Mucosa of rectum (tissue), 2 donors: ENCODE measurements at regions not wholly inside any gene's neighbourhood (a gene's known extent, or its start where the extent isn't known, plus 50 kb on each side); places are given as distances from the start of the nearest gene placed in this dataset.

ENCODE experiments used
- H3K27ac ChIP-seq, 2 donors: one replicate each; pipeline ENCODE4 v1.7.0; 2013; ENCODE audit warnings: inconsistent platforms in 2 of 2, low read depth in 2 of 2, low read length in 2 of 2
- H3K27me3 ChIP-seq, 2 donors: one replicate each; pipeline ENCODE4 v1.7.0; 2013; ENCODE audit warnings: low read length in 2 of 2; ENCODE audit not compliant: control insufficient read depth in 2 of 2, insufficient read depth in 2 of 2
- H3K36me3 ChIP-seq, 2 donors: one replicate each; pipeline ENCODE4 v1.7.0; 2013; ENCODE audit warnings: low read length in 2 of 2; ENCODE audit not compliant: control insufficient read depth in 2 of 2, insufficient read depth in 2 of 2
- H3K4me1 ChIP-seq, 2 donors: one replicate each; pipeline ENCODE4 v1.7.0; 2013; ENCODE audit warnings: low read length in 2 of 2, mild to moderate bottlenecking in 1 of 2; ENCODE audit not compliant: control insufficient read depth in 2 of 2, insufficient read depth in 2 of 2
- H3K4me3 ChIP-seq, 2 donors: one replicate each; pipeline ENCODE4 v1.7.0; 2013; ENCODE audit warnings: low read length in 2 of 2
- H3K9ac ChIP-seq, 2 donors: one replicate each; pipeline ENCODE4 v1.7.0; 2013; ENCODE audit warnings: low read length in 2 of 2, low read depth in 1 of 2, mild to moderate bottlenecking in 1 of 2
- H3K9me3 ChIP-seq, 2 donors: one replicate each; pipeline ENCODE4 v1.7.0; 2013; ENCODE audit warnings: low read length in 2 of 2; ENCODE audit not compliant: control insufficient read depth in 2 of 2
- donor health status: healthy.
- donor health status: Normal muscosa, but diverticular disease.

GRCh38 chr13:26941345-26942174 lies 181.0 kb upstream of the GPR12 start:
- Histone ChIP-seq H3K4me1 (no peaks in the 10 kb centered on the region), H3K36me3 (no peaks in the 10 kb centered on the region), H3K9ac (no peak overlapping the region), H3K27ac (no peak overlapping the region), H3K27me3 (no peaks in the 10 kb centered on the region), H3K4me3 (no peak overlapping the region), H3K9me3 (no peaks in the 10 kb centered on the region)

- Histone ChIP-seq H3K27ac (no peak overlapping the region), H3K4me3 (no peak overlapping the region), H3K36me3 (no peaks in the 10 kb centered on the region), H3K27me3 (peaks cover 0 to 7% of the 10 kb centered on the region in 2 donors), H3K4me1 (no peaks in the 10 kb centered on the region), H3K9ac (no peak overlapping the region), H3K9me3 (no peaks in the 10 kb centered on the region)
These were observed 173.5 kb upstream of the GPR12 start for GRCh38 chr13:26934096-26934495.

- Histone ChIP-seq H3K27me3 (peaks cover under 1 to 7% of the 10 kb centered on the region in 2 donors), H3K36me3 (no peaks in the 10 kb centered on the region), H3K27ac (no peak overlapping the region), H3K4me3 (no peak overlapping the region), H3K9me3 (no peaks in the 10 kb centered on the region), H3K4me1 (no peaks in the 10 kb centered on the region), H3K9ac (no peak overlapping the region)
These were observed 171.9 kb upstream of the GPR12 start for GRCh38 chr13:26932465-26932864.

GRCh38 chr13:26929971-26930730 lies 169.6 kb upstream of the GPR12 start:
- no peaks in the 10 kb centered on the region for H3K9me3 ChIP-seq
- no peak overlapping the region for H3K9ac ChIP-seq
- H3K27me3 ChIP-seq, result peaks cover 4 to 7% of the 10 kb centered on the region in 2 donors
- H3K27ac ChIP-seq, result no peak overlapping the region
- peak overlapping the region in 1 of 2 donors; percentile 20 for H3K4me3 ChIP-seq
- H3K36me3 ChIP-seq, result no peaks in the 10 kb centered on the region
- H3K4me1 ChIP-seq, result no peaks in the 10 kb centered on the region

- no peak overlapping the region for H3K27ac ChIP-seq
These were observed 166.9 kb upstream of the GPR12 start for GRCh38 chr13:26927511-26927910.

GRCh38 chr13:26926371-26926770 lies 165.8 kb upstream of the GPR12 start:
- H3K4me3 ChIP-seq, result no peak overlapping the region
- H3K9me3 ChIP-seq, result no peaks in the 10 kb centered on the region
- H3K27ac ChIP-seq, result no peak overlapping the region
- H3K27me3 ChIP-seq, result peaks cover 4 to 7% of the 10 kb centered on the region in 2 donors
- no peaks in the 10 kb centered on the region for H3K4me1 ChIP-seq
- H3K36me3 ChIP-seq, result no peaks in the 10 kb centered on the region
- H3K9ac ChIP-seq, result no peak overlapping the region

More at GRCh38 chr13:26927511-26927910, 166.9 kb upstream of the GPR12 start:
- Histone ChIP-seq H3K4me1 (no peaks in the 10 kb centered on the region), H3K9me3 (no peaks in the 10 kb centered on the region), H3K4me3 (no peak overlapping the region), H3K27me3 (peaks cover 4 to 7% of the 10 kb centered on the region in 2 donors), H3K9ac (no peak overlapping the region), H3K36me3 (no peaks in the 10 kb centered on the region)

- Histone ChIP-seq H3K4me1 (no peaks in the 10 kb centered on the region), H3K27ac (no peak overlapping the region), H3K9me3 (no peaks in the 10 kb centered on the region), H3K4me3 (no peak overlapping the region), H3K27me3 (peaks cover 2 to 4% of the 10 kb centered on the region in 2 donors), H3K36me3 (no peaks in the 10 kb centered on the region), H3K9ac (no peak overlapping the region)
These were observed 163.4 kb upstream of the GPR12 start for GRCh38 chr13:26923824-26924605.

GRCh38 chr13:26921918-26922317 lies 161.3 kb upstream of the GPR12 start:
- no peaks in the 10 kb centered on the region for H3K36me3 ChIP-seq
- no peak overlapping the region for H3K9ac ChIP-seq
- no peaks in the 10 kb centered on the region for H3K9me3 ChIP-seq
- H3K27me3 ChIP-seq, result peaks cover 0 to 2% of the 10 kb centered on the region in 2 donors
- H3K27ac ChIP-seq, result no peak overlapping the region
- no peaks in the 10 kb centered on the region for H3K4me1 ChIP-seq
- no peak overlapping the region for H3K4me3 ChIP-seq

- Histone ChIP-seq H3K27me3 (peaks cover 0 to 2% of the 10 kb centered on the region in 2 donors), H3K4me1 (no peaks in the 10 kb centered on the region), H3K4me3 (no peak overlapping the region), H3K9me3 (no peaks in the 10 kb centered on the region), H3K9ac (no peak overlapping the region), H3K27ac (no peak overlapping the region), H3K36me3 (no peaks in the 10 kb centered on the region)
These were observed 160.2 kb upstream of the GPR12 start for GRCh38 chr13:26920614-26921355.
